Prostate gland (tissue), 2 donors: ENCODE measurements at regions not wholly inside any gene's neighbourhood (a gene's known extent, or its start where the extent isn't known, plus 50 kb on each side); places are given as distances from the start of the nearest gene placed in this dataset.

Source experiments
- POLR2A ChIP-seq: fragments of 450-650 bp; IDR thresholded peaks from one replicate; pipeline ENCODE4 v1.6.1; 2016; ENCODE audit warnings: antibody characterized with exemption, mild to moderate bottlenecking
- TF ChIP-seq, protein P1 (sequence below), 4 experiments: fragments of 200-600 bp in 2 of 4; fragments of 450-650 bp in 2 of 4; sonication (generic) in 2 of 4; IDR thresholded peaks; 1 replicate in 3 of 4; 2 replicates in 1 of 4; pipeline ENCODE4 v1.5.1; 2016 to 2019; ENCODE audit warnings: antibody characterized with exemption in 4 of 4, mild to moderate bottlenecking in 2 of 4, moderate library complexity in 2 of 4

DNA sequence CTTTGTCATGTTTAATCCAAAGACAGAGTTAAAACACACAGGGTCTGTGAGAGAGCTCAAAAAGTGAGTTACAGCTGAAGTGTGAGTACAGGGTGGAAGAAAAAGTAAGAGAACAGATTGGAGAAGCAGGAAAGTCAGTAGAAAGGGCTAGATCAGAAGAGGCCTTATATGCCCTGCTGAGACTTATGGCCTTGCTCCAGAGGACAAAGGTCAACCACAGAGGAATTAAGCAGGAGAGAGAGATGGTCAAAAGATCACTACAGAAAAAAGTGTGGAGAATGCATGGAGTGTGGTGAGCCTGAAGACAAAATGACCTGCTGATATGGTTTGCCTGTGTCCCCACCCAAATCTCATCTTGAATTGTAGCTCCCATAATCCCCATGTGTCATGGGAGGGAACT is 213.8 kb downstream of the NEBL start:
- TF ChIP-seq, protein P1, sequence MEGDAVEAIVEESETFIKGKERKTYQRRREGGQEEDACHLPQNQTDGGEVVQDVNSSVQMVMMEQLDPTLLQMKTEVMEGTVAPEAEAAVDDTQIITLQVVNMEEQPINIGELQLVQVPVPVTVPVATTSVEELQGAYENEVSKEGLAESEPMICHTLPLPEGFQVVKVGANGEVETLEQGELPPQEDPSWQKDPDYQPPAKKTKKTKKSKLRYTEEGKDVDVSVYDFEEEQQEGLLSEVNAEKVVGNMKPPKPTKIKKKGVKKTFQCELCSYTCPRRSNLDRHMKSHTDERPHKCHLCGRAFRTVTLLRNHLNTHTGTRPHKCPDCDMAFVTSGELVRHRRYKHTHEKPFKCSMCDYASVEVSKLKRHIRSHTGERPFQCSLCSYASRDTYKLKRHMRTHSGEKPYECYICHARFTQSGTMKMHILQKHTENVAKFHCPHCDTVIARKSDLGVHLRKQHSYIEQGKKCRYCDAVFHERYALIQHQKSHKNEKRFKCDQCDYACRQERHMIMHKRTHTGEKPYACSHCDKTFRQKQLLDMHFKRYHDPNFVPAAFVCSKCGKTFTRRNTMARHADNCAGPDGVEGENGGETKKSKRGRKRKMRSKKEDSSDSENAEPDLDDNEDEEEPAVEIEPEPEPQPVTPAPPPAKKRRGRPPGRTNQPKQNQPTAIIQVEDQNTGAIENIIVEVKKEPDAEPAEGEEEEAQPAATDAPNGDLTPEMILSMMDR (IDR thresholded peaks at IDR 0.05) = no peak
- TF ChIP-seq POLR2A = no peak
